CD14-positive monocyte (primary cell): ENCODE measurements at regions not wholly inside any gene's neighbourhood (a gene's known extent, or its start where the extent isn't known, plus 50 kb on each side); places are given as distances from the start of the nearest gene placed in this dataset.

ENCODE experiments used
- DNase-seq, 3 donors: peaks; one replicate each; pipeline ENCODE4 v3.0.0-alpha.2; 2011 to 2022
- H2AFZ ChIP-seq: 2 replicates; pipeline ENCODE4 v1.6.0; 2012; ENCODE audit warnings: mild to moderate bottlenecking, low read depth, low read length, inconsistent platforms; ENCODE audit not compliant: insufficient read depth, poor library complexity, severe bottlenecking
- H3K27ac ChIP-seq, 2 donors: 1 replicate in 1 of 2; 2 replicates in 1 of 2; pipeline ENCODE4 v1.5.1; 2012 to 2013; ENCODE audit warnings: low read length in 2 of 2, control low read depth in 1 of 2, inconsistent platforms in 1 of 2, low read depth in 1 of 2, mild to moderate bottlenecking in 1 of 2
- H3K27me3 ChIP-seq, 2 donors: one replicate each; pipeline versions ENCODE4 v1.6.0 to v1.6.1; 2011 to 2013; ENCODE audit warnings: low read length in 2 of 2; ENCODE audit not compliant: control insufficient read depth in 2 of 2, insufficient read depth in 2 of 2
- H3K36me3 ChIP-seq, 2 donors: replicated peaks in 1 of 2; 1 replicate in 1 of 2; 2 replicates in 1 of 2; pipeline versions ENCODE4 v1.5.1 to v1.6.1; 2012 to 2013; ENCODE audit warnings: low read length in 2 of 2, control low read depth in 1 of 2, inconsistent platforms in 1 of 2, mild to moderate bottlenecking in 1 of 2; ENCODE audit not compliant: insufficient read depth in 2 of 2, control insufficient read depth in 1 of 2
- H3K4me1 ChIP-seq, 2 donors: 1 replicate in 1 of 2; 2 replicates in 1 of 2; pipeline versions ENCODE4 v1.5.1 to v1.6.1; 2012 to 2013; ENCODE audit warnings: low read length in 2 of 2, control low read depth in 1 of 2, inconsistent platforms in 1 of 2, mild to moderate bottlenecking in 1 of 2, moderate library complexity in 1 of 2; ENCODE audit not compliant: insufficient read depth in 2 of 2, control insufficient read depth in 1 of 2
- H3K4me2 ChIP-seq: replicated peaks from 2 replicates; pipeline ENCODE3; 2012; ENCODE audit warnings: low read length, moderate library complexity, mild to moderate bottlenecking; ENCODE audit not compliant: poor library complexity, severe bottlenecking; ENCODE audit errors: extremely low read depth
- H3K4me3 ChIP-seq, 3 experiments: fragments of 200-600 bp in 1 of 3; sonication (generic) in 1 of 3; replicated peaks in 1 of 3; 1 replicate in 2 of 3; 2 replicates in 1 of 3; pipeline ENCODE4 v1.5.1; 2011 to 2013; ENCODE audit warnings: low read length in 3 of 3, mild to moderate bottlenecking in 3 of 3, control low read depth in 2 of 3, low read depth in 2 of 3, inconsistent platforms in 1 of 3, moderate library complexity in 1 of 3
- H3K79me2 ChIP-seq: 2 replicates; pipeline ENCODE4 v1.6.0; 2012; ENCODE audit warnings: mild to moderate bottlenecking, control low read depth, inconsistent platforms, low read length, moderate library complexity; ENCODE audit not compliant: insufficient read depth
- H3K9ac ChIP-seq: 2 replicates; pipeline ENCODE4 v1.6.0; 2017; ENCODE audit warnings: low read length, mild to moderate bottlenecking; ENCODE audit not compliant: insufficient read depth, poor library complexity, severe bottlenecking
- H3K9me3 ChIP-seq, 2 donors: replicated peaks in 1 of 2; 1 replicate in 1 of 2; 2 replicates in 1 of 2; pipeline versions ENCODE4 v1.5.1 to v1.6.1; 2012 to 2013; ENCODE audit warnings: low read length in 2 of 2, control low read depth in 1 of 2; ENCODE audit not compliant: control insufficient read depth in 1 of 2, insufficient read depth in 1 of 2
- H4K20me1 ChIP-seq: 2 replicates; pipeline ENCODE4 v1.6.0; 2012; ENCODE audit warnings: mild to moderate bottlenecking, low read length, control low read depth, moderate library complexity; ENCODE audit not compliant: insufficient read depth
- H3K27ac Mint-ChIP-seq, 7 donors: one replicate each; pipeline ENCODE4 v1.8.0; 2020; ENCODE audit warnings: mild to moderate bottlenecking in 7 of 7, mixed read lengths in 7 of 7, moderate library complexity in 6 of 7, inconsistent platforms in 2 of 7
- H3K27me3 Mint-ChIP-seq, 3 donors: one replicate each; pipeline ENCODE4 v1.8.0; 2021 to 2022; ENCODE audit warnings: low read depth in 3 of 3, mild to moderate bottlenecking in 3 of 3, mixed read lengths in 3 of 3, moderate library complexity in 3 of 3, inconsistent platforms in 1 of 3
- H3K36me3 Mint-ChIP-seq, 2 donors: one replicate each; pipeline ENCODE4 v1.8.0; 2020; ENCODE audit warnings: mixed read lengths in 2 of 2, inconsistent platforms in 1 of 2, mild to moderate bottlenecking in 1 of 2
- H3K4me1 Mint-ChIP-seq: one replicate; pipeline ENCODE4 v1.8.0; 2020; ENCODE audit warnings: mild to moderate bottlenecking, mixed read lengths
- H3K4me3 Mint-ChIP-seq, 2 donors: one replicate each; pipeline ENCODE4 v1.8.0; 2020; ENCODE audit warnings: mild to moderate bottlenecking in 2 of 2, mixed read lengths in 2 of 2, moderate library complexity in 1 of 2
- H3K9me3 Mint-ChIP-seq, 7 donors: one replicate each; pipeline ENCODE4 v1.8.0; 2020 to 2022; ENCODE audit warnings: mixed read lengths in 7 of 7, mild to moderate bottlenecking in 6 of 7, moderate library complexity in 6 of 7, inconsistent platforms in 2 of 7
- WGBS: methylation state at CpG from one replicate; pipeline ENCODE4 v1.1.5; 2013; ENCODE audit warnings: missing lambda C conversion rate; ENCODE audit not compliant: insufficient coverage; 5-methylcytosine and 5-hydroxymethylcytosine counted together
- intact Hi-C, 2 donors: fragments of 100-400 bp; cut with micrococcal nuclease; formaldehyde crosslinking; loops; one replicate each; pipeline versions ENCODE4 v1.15.0 to v1.15.1; 2023
- TF ChIP-seq, protein P1 (sequence below): fragments of 200-600 bp; IDR thresholded peaks from one replicate; pipeline ENCODE4 v1.8.0; 2022; ENCODE audit warnings: antibody characterized with exemption, mild to moderate bottlenecking

DNA sequence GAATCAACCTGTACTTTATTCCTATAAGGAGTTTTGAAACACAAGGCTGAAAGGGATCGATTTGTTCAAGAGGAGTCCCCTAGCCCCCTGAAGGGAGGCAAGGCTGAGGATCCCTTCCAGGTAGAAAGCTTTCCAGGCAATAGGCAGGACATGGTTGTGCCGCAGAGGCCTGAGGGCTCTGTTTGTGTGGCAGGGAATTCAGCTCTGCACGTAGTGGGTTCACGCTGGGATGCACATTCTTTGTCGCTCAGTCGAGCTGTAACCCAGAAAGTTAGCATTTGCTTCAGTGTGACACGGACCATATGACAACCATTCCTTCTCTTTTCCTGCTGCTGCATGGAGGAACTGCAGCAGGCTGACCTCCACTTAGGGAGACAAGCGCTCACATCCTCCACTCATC lies 65.6 kb upstream of the TRIO start:
- Histone ChIP-seq H3K9ac (no peak overlapping the region), H3K4me3 (no peak overlapping the region), H3K27me3 (no peaks in the 10 kb centered on the region), H3K4me1 (no peaks in the 10 kb centered on the region), H3K9me3 (no peaks in the 10 kb centered on the region), H3K4me2 (no peak overlapping the region), H3K27ac (no peak overlapping the region), H2AFZ (no peak overlapping the region), H3K79me2 (no peaks in the 10 kb centered on the region), H4K20me1 (no peaks in the 10 kb centered on the region), H3K36me3 (no peaks in the 10 kb centered on the region)
- intact Hi-C loops = no loop called here
- DNase-seq = no peak
- TF ChIP-seq, protein P1, sequence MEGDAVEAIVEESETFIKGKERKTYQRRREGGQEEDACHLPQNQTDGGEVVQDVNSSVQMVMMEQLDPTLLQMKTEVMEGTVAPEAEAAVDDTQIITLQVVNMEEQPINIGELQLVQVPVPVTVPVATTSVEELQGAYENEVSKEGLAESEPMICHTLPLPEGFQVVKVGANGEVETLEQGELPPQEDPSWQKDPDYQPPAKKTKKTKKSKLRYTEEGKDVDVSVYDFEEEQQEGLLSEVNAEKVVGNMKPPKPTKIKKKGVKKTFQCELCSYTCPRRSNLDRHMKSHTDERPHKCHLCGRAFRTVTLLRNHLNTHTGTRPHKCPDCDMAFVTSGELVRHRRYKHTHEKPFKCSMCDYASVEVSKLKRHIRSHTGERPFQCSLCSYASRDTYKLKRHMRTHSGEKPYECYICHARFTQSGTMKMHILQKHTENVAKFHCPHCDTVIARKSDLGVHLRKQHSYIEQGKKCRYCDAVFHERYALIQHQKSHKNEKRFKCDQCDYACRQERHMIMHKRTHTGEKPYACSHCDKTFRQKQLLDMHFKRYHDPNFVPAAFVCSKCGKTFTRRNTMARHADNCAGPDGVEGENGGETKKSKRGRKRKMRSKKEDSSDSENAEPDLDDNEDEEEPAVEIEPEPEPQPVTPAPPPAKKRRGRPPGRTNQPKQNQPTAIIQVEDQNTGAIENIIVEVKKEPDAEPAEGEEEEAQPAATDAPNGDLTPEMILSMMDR = no peak
- Mint-ChIP-seq H3K27me3 (peaks cover 6 to 12% (median 12%) of the 10 kb centered on the region in 3 donors), H3K4me3 (no peak overlapping the region), H3K27ac (no peak overlapping the region), H3K36me3 (no peaks in the 10 kb centered on the region), H3K9me3 (peaks cover 0 to 8% (median 1%) of the 10 kb centered on the region in 7 donors), H3K4me1 (no peaks in the 10 kb centered on the region)
- WGBS = 94% methylated on average over 7 of the region's 8 CpGs

GRCh38 chr5:14076561-14076960 lies 66.6 kb upstream of the TRIO start:
- WGBS = 85% methylated on average over 7 of the region's 7 CpGs
- TF ChIP-seq, protein P1 = no peak
- Histone ChIP-seq H3K4me2 (no peak overlapping the region), H3K27ac (no peak overlapping the region), H3K79me2 (no peaks in the 10 kb centered on the region), H3K4me3 (no peak overlapping the region), H3K9me3 (peaks cover 0 to 2% of the 10 kb centered on the region in 2 donors), H4K20me1 (no peaks in the 10 kb centered on the region), H3K27me3 (no peaks in the 10 kb centered on the region), H2AFZ (no peak overlapping the region), H3K4me1 (no peaks in the 10 kb centered on the region), H3K36me3 (no peaks in the 10 kb centered on the region), H3K9ac (no peak overlapping the region)
- no peak for DNase-seq
- Mint-ChIP-seq H3K27ac (no peak overlapping the region), H3K4me3 (no peak overlapping the region), H3K9me3 (peaks cover 0 to 13% (median 2%) of the 10 kb centered on the region in 7 donors), H3K4me1 (no peaks in the 10 kb centered on the region), H3K36me3 (no peaks in the 10 kb centered on the region), H3K27me3 (peaks cover 6 to 11% (median 9%) of the 10 kb centered on the region in 3 donors)
- intact Hi-C loops = no loop called here
